Adrenal gland (tissue), 9 donors: ENCODE measurements at regions not wholly inside any gene's neighbourhood (a gene's known extent, or its start where the extent isn't known, plus 50 kb on each side); places are given as distances from the start of the nearest gene placed in this dataset.
"Not testable (repeated sequence)": the region's sequence is repeated elsewhere in the genome, so short reads cannot be mapped to it uniquely, and the experiment has no call there.

Experiments
- DNase-seq, 7 donors: peaks; one replicate each; pipeline ENCODE4 v3.0.0-alpha.2; 2019 to 2020
- H3K27ac ChIP-seq, 5 donors: fragments of 200-600 bp; sonication (generic) in 4 of 5; 1 replicate in 3 of 5; 2 replicates in 2 of 5; pipeline versions ENCODE4 v1.5.1 to v1.8.0; 2016 to 2020; ENCODE audit warnings: mild to moderate bottlenecking in 1 of 5
- H3K27me3 ChIP-seq: fragments of 200-600 bp; 2 replicates; pipeline ENCODE4 v1.8.0; 2021
- H3K36me3 ChIP-seq, 2 donors: fragments of 200-600 bp; replicated peaks in 1 of 2; 1 replicate in 1 of 2; 2 replicates in 1 of 2; pipeline versions ENCODE4 v1.5.1 to v1.8.0; 2018 to 2022
- H3K4me1 ChIP-seq, 2 donors: fragments of 200-600 bp; replicated peaks in 1 of 2; 1 replicate in 1 of 2; 2 replicates in 1 of 2; pipeline versions ENCODE4 v1.5.1 to v1.8.0; 2018 to 2021
- H3K4me3 ChIP-seq, 4 donors: fragments of 200-600 bp; sonication (generic) in 3 of 4; one replicate each; pipeline ENCODE4 v1.5.1; 2016 to 2018
- H3K9me3 ChIP-seq, 3 donors: fragments of 200-600 bp; sonication (generic) in 1 of 3; replicated peaks in 1 of 3; 1 replicate in 2 of 3; 2 replicates in 1 of 3; pipeline versions ENCODE4 v1.5.1 to v1.8.0; 2016 to 2021
- POLR2A ChIP-seq, 2 donors: fragments of 450-650 bp; IDR thresholded peaks; one replicate each; pipeline ENCODE4 v1.6.1; 2017; ENCODE audit warnings: antibody characterized with exemption in 2 of 2, mild to moderate bottlenecking in 2 of 2, moderate library complexity in 1 of 2
- WGBS, 4 donors: extraction: QIAGEN DNeasy Blood & Tissue Kit in 2 of 4; methylation state at CpG; one replicate each; pipeline versions ENCODE4 v1.1.5 to v1.1.7; 2013 to 2017; 5-methylcytosine and 5-hydroxymethylcytosine counted together
- intact Hi-C, 2 donors: fragments of 100-400 bp; cut with DNase I; formaldehyde crosslinking; loops; one replicate each; pipeline versions ENCODE4 v1.14.1 to v1.15.0; 2022 to 2023
- TF ChIP-seq, protein P1 (sequence below), 6 experiments: fragments of 450-650 bp in 4 of 6; fragments of 200-600 bp in 2 of 6; sonication (generic) in 1 of 6; IDR thresholded peaks; 1 replicate in 5 of 6; 2 replicates in 1 of 6; pipeline versions ENCODE4 v1.5.1 to v1.8.0; 2016 to 2021; ENCODE audit warnings: antibody characterized with exemption in 6 of 6, mild to moderate bottlenecking in 2 of 6, moderate library complexity in 1 of 6
- donor health status: healthy with polysubstance abuse.
- donor health status: Bipolar disorder and iron deficiency.
- donor health status: DM: yes; HTN: yes; CAD: no.
- donor health status: DM: no; HTN: no; CAD: no.
- donor health status: DM: no; HTN: no; CAD: no.

DNA sequence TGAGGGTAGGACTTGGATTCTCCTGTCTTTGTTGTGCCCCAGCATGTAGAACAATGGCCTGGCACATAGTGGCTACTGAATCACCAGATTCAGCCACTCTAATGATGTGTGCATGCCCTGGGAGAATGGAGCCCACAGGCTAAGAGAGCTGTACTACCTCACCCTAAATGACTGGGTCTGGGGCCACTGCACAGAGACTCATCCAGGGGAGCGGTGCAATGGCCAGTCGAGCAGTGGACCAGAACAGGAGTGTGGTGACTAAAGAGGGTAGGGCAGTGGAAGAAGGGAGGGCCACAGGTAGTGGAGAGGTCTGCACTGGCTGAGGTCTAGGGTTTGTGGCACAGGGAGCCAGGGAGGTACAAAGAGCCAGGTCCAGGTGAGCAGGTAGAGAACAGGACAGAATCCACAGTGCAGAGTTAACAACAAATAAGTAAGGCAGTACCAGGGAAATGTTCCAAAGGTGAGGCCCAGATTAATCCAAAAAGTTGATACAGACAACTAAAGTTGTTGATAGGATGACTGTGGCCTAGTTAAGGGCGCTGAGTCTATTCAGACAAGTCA lies 142.7 kb upstream of the ATP11B start:
- 80 to 88% (median 86%) methylated on average over 3 of the region's 3 CpGs for WGBS, 4 donors
- no peak for DNase-seq
- Histone ChIP-seq H3K27ac (no peak overlapping the region), H3K27me3 (no peaks in the 10 kb centered on the region), H3K4me1 (no peaks in the 10 kb centered on the region), H3K36me3 (no peaks in the 10 kb centered on the region), H3K9me3 (no peaks in the 10 kb centered on the region), H3K4me3 (no peak overlapping the region)
- TF ChIP-seq POLR2A (IDR thresholded peaks at IDR 0.05): no peak
- TF ChIP-seq, protein P1, sequence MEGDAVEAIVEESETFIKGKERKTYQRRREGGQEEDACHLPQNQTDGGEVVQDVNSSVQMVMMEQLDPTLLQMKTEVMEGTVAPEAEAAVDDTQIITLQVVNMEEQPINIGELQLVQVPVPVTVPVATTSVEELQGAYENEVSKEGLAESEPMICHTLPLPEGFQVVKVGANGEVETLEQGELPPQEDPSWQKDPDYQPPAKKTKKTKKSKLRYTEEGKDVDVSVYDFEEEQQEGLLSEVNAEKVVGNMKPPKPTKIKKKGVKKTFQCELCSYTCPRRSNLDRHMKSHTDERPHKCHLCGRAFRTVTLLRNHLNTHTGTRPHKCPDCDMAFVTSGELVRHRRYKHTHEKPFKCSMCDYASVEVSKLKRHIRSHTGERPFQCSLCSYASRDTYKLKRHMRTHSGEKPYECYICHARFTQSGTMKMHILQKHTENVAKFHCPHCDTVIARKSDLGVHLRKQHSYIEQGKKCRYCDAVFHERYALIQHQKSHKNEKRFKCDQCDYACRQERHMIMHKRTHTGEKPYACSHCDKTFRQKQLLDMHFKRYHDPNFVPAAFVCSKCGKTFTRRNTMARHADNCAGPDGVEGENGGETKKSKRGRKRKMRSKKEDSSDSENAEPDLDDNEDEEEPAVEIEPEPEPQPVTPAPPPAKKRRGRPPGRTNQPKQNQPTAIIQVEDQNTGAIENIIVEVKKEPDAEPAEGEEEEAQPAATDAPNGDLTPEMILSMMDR (IDR thresholded peaks at IDR 0.05): no peak
- intact Hi-C loops: no loop called here

- no peak overlapping the region for H3K4me3 ChIP-seq
- 85 to 89% (median 86%) methylated on average over 8 of the region's 8 CpGs for WGBS, 4 donors
Observed at GRCh38 chr3:182651461-182651860, 141.8 kb upstream of the ATP11B start.

GRCh38 chr3:182653065-182653464 lies 140.2 kb upstream of the ATP11B start:
- H3K4me3 ChIP-seq, H3K36me3 ChIP-seq, H3K9me3 ChIP-seq, DNase-seq, H3K27me3 ChIP-seq, H3K4me1 ChIP-seq, intact Hi-C loops, H3K27ac ChIP-seq: not testable (repeated sequence)
- WGBS, 4 donors: 73 to 100% (median 97%) methylated on average over 1 of the region's 1 CpG

More at GRCh38 chr3:182651461-182651860, 141.8 kb upstream of the ATP11B start:
- Histone ChIP-seq H3K9me3 (no peaks in the 10 kb centered on the region), H3K4me1 (no peaks in the 10 kb centered on the region), H3K27me3 (no peaks in the 10 kb centered on the region), H3K36me3 (no peaks in the 10 kb centered on the region), H3K27ac (no peak overlapping the region)
- intact Hi-C loops: no loop called here
- TF ChIP-seq POLR2A (IDR thresholded peaks at IDR 0.05): no peak
- TF ChIP-seq, protein P1 (IDR thresholded peaks at IDR 0.05): no peak
- no peak for DNase-seq

DNA sequence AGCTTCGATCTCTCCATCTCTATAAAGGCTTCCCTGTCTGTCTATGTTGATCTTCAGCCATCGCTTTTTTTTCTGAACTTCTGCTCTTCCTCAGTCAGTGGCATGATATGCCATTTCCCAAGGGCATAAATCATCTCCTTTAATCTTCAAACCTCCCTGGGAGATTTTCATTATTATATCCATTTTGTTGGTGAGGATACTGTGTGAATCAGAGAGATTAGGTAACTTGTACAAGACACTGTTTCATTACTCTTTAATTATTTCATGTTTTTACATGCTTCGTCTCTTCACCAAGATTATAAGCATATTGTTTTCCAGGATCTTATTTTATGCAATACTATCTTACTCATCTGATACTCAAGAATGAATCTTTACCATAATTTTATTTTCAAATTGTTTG lies 124.8 kb upstream of the ATP11B start:
- Histone ChIP-seq H3K27ac (no peak overlapping the region), H3K9me3 (no peaks in the 10 kb centered on the region), H3K4me1 (no peaks in the 10 kb centered on the region), H3K36me3 (no peaks in the 10 kb centered on the region), H3K27me3 (no peaks in the 10 kb centered on the region), H3K4me3 (no peak overlapping the region)
- TF ChIP-seq, protein P1 (IDR thresholded peaks at IDR 0.05): no peak
- TF ChIP-seq POLR2A (IDR thresholded peaks at IDR 0.05): no peak
- 72 to 86% (median 79%) methylated on average over 3 of the region's 3 CpGs for WGBS, 4 donors
- intact Hi-C loops: no loop called here
- DNase-seq: no peak

GRCh38 chr3:182668974-182669373 lies 124.3 kb upstream of the ATP11B start:
- Histone ChIP-seq H3K36me3 (no peaks in the 10 kb centered on the region), H3K27ac (no peak overlapping the region), H3K27me3 (no peaks in the 10 kb centered on the region), H3K9me3 (no peaks in the 10 kb centered on the region), H3K4me1 (no peaks in the 10 kb centered on the region), H3K4me3 (no peak overlapping the region)
- no peak for DNase-seq
- intact Hi-C loops: no loop called here
- TF ChIP-seq, protein P1 (IDR thresholded peaks at IDR 0.05): no peak
- TF ChIP-seq POLR2A (IDR thresholded peaks at IDR 0.05): no peak
